Left kidney (tissue), 1 donor: ENCODE measurements at regions not wholly inside any gene's neighbourhood (a gene's known extent, or its start where the extent isn't known, plus 50 kb on each side); places are given as distances from the start of the nearest gene placed in this dataset.
"Not testable (repeated sequence)": the region's sequence is repeated elsewhere in the genome, so short reads cannot be mapped to it uniquely, and the experiment has no call there.

Experiments used
- DNase-seq: peaks from one replicate; pipeline ENCODE4 v3.0.0-alpha.2; 2013

GRCh38 chr17:59494757-59495368 lies 70.5 kb upstream of the DHX40 start:
- no peak for DNase-seq

GRCh38 chr17:59496178-59496577 lies 69.2 kb upstream of the DHX40 start:
- no peak for DNase-seq

- no peak for DNase-seq
Measured at GRCh38 chr17:59498530-59499307, 66.7 kb upstream of the DHX40 start.

GRCh38 chr17:59500086-59500655 lies 65.2 kb upstream of the DHX40 start:
- DNase-seq: not testable (repeated sequence)

GRCh38 chr17:59501690-59502089 lies 63.7 kb upstream of the DHX40 start:
- no peak for DNase-seq

GRCh38 chr17:59502800-59503199 lies 62.6 kb upstream of the DHX40 start:
- no peak for DNase-seq

- no peak for DNase-seq
Measured at GRCh38 chr17:59503500-59503899, 61.9 kb upstream of the DHX40 start.

GRCh38 chr17:59504821-59505220 lies 60.6 kb upstream of the DHX40 start:
- DNase-seq: no peak

- no peak for DNase-seq
Measured at GRCh38 chr17:59505610-59506276, 59.7 kb upstream of the DHX40 start.

- DNase-seq: no peak
Measured at GRCh38 chr17:59506894-59507726, 58.3 kb upstream of the DHX40 start.

GRCh38 chr17:59508999-59509625 lies 56.3 kb upstream of the DHX40 start:
- no peak for DNase-seq

GRCh38 chr17:59510611-59511010 lies 54.8 kb upstream of the DHX40 start:
- no peak for DNase-seq

- DNase-seq: no peak
Measured at GRCh38 chr17:59511726-59512125, 53.7 kb upstream of the DHX40 start.

- DNase-seq: no peak
Measured at GRCh38 chr17:59512844-59513385, 52.5 kb upstream of the DHX40 start.

- DNase-seq: peak; percentile 82
Measured at GRCh38 chr17:59513934-59514841, 51.2 kb upstream of the DHX40 start.
